ENCODE measurements at regions not wholly inside any gene's neighbourhood (a gene's known extent, or its start where the extent isn't known, plus 50 kb on each side); places are given as distances from the start of the nearest gene placed in this dataset.

DNA sequence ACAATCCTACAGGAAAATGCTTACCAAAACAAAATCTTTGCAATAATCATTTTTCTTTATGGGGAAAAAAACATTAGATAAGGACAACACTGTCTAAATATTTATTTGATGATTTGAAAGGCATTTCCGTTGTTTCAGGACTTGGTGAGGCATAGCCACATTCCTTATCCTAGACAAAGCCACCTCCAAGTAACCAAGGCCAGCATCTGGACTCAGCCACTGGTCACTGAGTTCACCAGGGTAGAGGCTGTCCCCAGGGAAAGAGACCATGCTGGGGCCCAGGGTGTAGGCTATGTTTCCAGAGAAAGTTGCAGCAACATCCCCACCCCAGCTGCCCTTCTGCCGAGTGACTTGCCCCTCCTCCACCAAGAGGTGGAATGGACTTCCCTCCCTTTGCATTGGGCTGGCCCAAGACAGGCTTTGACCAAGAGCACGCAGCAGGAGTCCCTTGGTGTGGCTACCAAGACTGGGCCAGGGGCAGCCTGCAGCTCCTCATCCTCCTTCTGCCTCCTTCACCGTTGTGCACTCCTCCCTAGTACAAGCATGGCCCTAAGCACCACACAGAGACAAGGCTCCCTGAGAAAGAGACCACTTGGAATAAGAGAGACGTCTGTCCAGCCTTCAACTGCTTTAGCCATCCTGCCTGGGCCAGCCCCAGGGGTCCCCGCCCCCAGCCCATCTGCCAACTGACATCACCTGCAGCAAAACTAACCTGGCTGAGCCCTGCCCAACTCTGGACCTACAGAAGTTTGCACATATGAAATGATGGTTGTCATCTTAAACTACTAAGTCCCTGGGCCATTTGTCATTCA is 68.1 kb upstream of the SPIN1 start:
- DNase-seq: no peak
- intact Hi-C loops (cut with DNase I): no loop called here
- H3K4me3 ChIP-seq (replicated peaks in 1 of 3): no peak overlapping the region

DNA sequence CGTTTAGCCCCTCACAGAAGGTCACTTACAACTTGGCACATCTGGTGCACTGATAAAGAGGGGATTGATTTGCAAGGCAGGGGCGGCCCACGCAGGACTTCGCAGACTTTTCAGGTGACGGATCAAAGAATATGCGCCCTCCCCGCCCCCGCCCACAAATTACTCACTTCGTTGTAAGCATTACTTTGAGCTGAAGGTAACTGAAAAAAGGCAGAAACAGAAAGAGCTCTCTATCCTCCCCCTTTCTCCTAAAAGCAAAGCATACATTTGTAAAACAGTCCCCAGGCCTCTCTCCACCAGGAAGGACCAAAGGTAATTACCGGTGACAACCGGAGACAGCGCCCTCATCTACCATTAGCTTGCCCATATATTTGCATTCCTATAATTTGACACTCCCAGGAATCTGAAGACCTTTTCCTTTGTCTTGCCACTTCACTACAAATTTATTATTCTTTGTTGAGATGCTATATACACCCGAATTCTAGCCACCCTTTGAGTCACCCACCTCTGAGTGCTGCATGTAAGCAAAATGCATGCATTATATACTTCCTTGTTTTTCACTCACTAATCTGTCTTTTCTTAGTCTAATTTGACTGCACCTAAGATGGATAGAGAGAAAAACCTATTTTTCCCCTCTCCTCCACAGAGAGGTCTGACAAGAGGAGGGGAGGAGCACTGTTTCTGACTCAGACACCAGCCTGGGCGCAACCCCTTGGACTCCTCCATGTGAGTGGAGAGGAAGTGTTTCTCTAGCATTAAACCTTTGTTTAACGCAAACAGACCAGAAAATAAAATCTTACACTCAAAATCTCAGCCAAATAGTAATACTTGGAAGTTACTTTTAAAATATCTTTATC is 74.7 kb upstream of the SPIN1 start:
- Histone ChIP-seq H3K27me3 (no peaks in the 10 kb centered on the region), H3K4me3 (replicated peaks in 1 of 3) (no peak overlapping the region), H3K9me3 (no peaks in the 10 kb centered on the region), H3K27ac (no peak overlapping the region), H3K4me1 (no peaks in the 10 kb centered on the region), H3K36me3 (no peaks in the 10 kb centered on the region)
- intact Hi-C loops (cut with DNase I): no loop called here
- WGBS, 2 donors: 64 to 68% methylated on average over 15 of the region's 15 CpGs
- no peak for TF ChIP-seq POLR2A (IDR thresholded peaks at IDR 0.05)
- TF ChIP-seq CTCF (IDR thresholded peaks at IDR 0.05): no peak
- DNase-seq: no peak

More for the DNA sequence above, 68.1 kb upstream of the SPIN1 start:
- Histone ChIP-seq H3K27me3 (no peaks in the 10 kb centered on the region), H3K4me1 (no peaks in the 10 kb centered on the region), H3K36me3 (no peaks in the 10 kb centered on the region), H3K9me3 (no peaks in the 10 kb centered on the region), H3K27ac (no peak overlapping the region)
- 80 to 94% methylated on average over 5 to 6 of the region's 6 CpGs for WGBS, 2 donors
- no peak for TF ChIP-seq POLR2A (IDR thresholded peaks at IDR 0.05)

DNA sequence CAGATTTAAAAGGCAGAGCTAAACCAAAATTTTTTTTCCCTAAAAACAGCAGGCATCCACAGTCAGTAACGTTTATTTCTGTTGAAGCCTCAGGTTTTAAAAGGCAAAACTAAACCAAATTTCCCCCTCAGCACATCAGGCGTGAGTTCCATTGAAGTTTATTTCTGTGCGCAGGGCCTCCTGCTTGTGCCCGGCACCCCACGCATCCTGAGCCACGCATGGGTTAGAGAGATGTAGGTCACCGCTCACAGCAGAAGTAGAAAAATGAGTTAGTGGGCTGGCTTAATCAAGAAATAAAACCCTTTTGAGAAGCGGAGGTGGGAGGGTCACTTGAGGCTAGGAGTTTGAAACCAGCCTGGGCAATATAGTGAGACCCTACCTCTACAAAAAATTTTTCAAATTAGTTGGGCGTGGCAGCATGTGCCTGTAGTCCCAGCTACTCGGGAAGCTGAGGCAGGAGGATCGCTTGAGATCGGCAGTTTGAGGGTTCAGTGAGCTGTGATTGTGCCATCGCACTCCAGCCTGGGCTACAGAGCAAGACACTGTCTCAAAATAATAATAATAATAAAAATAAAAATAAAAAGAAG is 75.6 kb upstream of the SPIN1 start:
- no peak overlapping the region for H3K27ac ChIP-seq
- no peak for DNase-seq
- whole genome bisulfite sequencing, 2 donors: 88 to 94% methylated on average over 13 of the region's 13 CpGs
- no peak overlapping the region for H3K4me3 ChIP-seq (replicated peaks in 1 of 3)
- intact Hi-C loops (cut with DNase I): no loop called here
- H3K36me3 ChIP-seq: no peaks in the 10 kb centered on the region
- H3K9me3 ChIP-seq: no peaks in the 10 kb centered on the region
- no peaks in the 10 kb centered on the region for H3K27me3 ChIP-seq
- TF ChIP-seq CTCF (IDR thresholded peaks at IDR 0.05): no peak
- TF ChIP-seq POLR2A (IDR thresholded peaks at IDR 0.05): no peak
- no peaks in the 10 kb centered on the region for H3K4me1 ChIP-seq

- H3K27me3 ChIP-seq: no peaks in the 10 kb centered on the region
- no peak overlapping the region for H3K27ac ChIP-seq
- intact Hi-C loops (cut with DNase I): no loop called here
- H3K36me3 ChIP-seq: no peaks in the 10 kb centered on the region
- TF ChIP-seq CTCF (IDR thresholded peaks at IDR 0.05): no peak
- no peak for TF ChIP-seq POLR2A (IDR thresholded peaks at IDR 0.05)
- H3K4me1 ChIP-seq: no peaks in the 10 kb centered on the region
- no peaks in the 10 kb centered on the region for H3K9me3 ChIP-seq
- H3K4me3 ChIP-seq (replicated peaks in 1 of 3): no peak overlapping the region
- DNase-seq: no peak
These were observed 76.2 kb upstream of the SPIN1 start for GRCh38 chr9:88312045-88312444.

GRCh38 chr9:88310310-88310980 is 77.8 kb upstream of the SPIN1 start:
- H3K27me3 ChIP-seq: no peaks in the 10 kb centered on the region
- no peaks in the 10 kb centered on the region for H3K36me3 ChIP-seq
- H3K4me1 ChIP-seq: no peaks in the 10 kb centered on the region
- no peaks in the 10 kb centered on the region for H3K9me3 ChIP-seq
- no peak overlapping the region for H3K27ac ChIP-seq
- no peak overlapping the region for H3K4me3 ChIP-seq (replicated peaks in 1 of 3)
- no peak for DNase-seq
- intact Hi-C loops (cut with DNase I): no loop called here
- TF ChIP-seq POLR2A (IDR thresholded peaks at IDR 0.05): no peak
- no peak for TF ChIP-seq CTCF (IDR thresholded peaks at IDR 0.05)
- WGBS, 2 donors: 73 to 76% methylated on average over 10 of the region's 10 CpGs

Measured in thyroid gland (tissue), 4 donors.